ENCODE measurements at regions not wholly inside any gene's neighbourhood (a gene's known extent, or its start where the extent isn't known, plus 50 kb on each side); places are given as distances from the start of the nearest gene placed in this dataset.

DNA sequence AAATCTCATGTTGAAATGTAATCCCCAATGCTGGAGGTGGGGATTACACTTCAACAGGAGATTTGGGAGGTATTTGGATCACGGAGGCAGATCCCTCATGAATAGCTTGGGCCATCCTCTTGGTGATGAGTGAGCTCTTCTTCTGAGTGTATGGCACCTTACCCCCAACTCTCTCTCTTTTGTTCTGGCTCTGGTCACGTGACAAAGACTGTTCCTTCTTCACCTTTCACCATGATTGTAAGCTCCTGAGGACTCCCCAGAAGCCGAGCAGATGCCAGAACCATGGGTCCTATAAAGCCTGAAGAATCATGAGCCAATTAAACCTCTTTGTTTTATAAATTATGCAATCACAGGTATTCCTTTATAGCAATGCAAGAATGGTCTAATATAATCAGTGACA lies 684.2 kb downstream of the LIG4 start:
- H3K36me3 ChIP-seq (replicated peaks; ENCODE audit: insufficient read depth, low read depth), result no peaks in the 10 kb centered on the region
- no peaks in the 10 kb centered on the region for H3K27me3 ChIP-seq
- H3K9me3 ChIP-seq (ENCODE audit: low read depth), result no peaks in the 10 kb centered on the region
- no peak overlapping the region for H2AFZ ChIP-seq
- no peak for DNase-seq (ENCODE audit: low spot score)
- H4K20me1 ChIP-seq (ENCODE audit: insufficient read depth, poor library complexity, severe bottlenecking), result no peaks in the 10 kb centered on the region
- H3K4me1 ChIP-seq (ENCODE audit: insufficient read depth), result no peaks in the 10 kb centered on the region
- TF ChIP-seq EZH2phosphoT487 (IDR thresholded peaks at IDR 0.05; ENCODE audit: low read depth, severe bottlenecking, unreplicated experiment), result no peak
- no peak for TF ChIP-seq EZH2 (IDR thresholded peaks at IDR 0.05; ENCODE audit: borderline replicate concordance)
- TF ChIP-seq, protein P1, sequence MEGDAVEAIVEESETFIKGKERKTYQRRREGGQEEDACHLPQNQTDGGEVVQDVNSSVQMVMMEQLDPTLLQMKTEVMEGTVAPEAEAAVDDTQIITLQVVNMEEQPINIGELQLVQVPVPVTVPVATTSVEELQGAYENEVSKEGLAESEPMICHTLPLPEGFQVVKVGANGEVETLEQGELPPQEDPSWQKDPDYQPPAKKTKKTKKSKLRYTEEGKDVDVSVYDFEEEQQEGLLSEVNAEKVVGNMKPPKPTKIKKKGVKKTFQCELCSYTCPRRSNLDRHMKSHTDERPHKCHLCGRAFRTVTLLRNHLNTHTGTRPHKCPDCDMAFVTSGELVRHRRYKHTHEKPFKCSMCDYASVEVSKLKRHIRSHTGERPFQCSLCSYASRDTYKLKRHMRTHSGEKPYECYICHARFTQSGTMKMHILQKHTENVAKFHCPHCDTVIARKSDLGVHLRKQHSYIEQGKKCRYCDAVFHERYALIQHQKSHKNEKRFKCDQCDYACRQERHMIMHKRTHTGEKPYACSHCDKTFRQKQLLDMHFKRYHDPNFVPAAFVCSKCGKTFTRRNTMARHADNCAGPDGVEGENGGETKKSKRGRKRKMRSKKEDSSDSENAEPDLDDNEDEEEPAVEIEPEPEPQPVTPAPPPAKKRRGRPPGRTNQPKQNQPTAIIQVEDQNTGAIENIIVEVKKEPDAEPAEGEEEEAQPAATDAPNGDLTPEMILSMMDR (IDR thresholded peaks at IDR 0.05; ENCODE audit: poor library complexity), result no peak
- H3K9me2 ChIP-seq (replicated peaks; ENCODE audit: insufficient read depth), result no peaks in the 10 kb centered on the region
- no peak overlapping the region for H3K4me3 ChIP-seq
- H3K79me2 ChIP-seq, result no peaks in the 10 kb centered on the region
- H3K27ac ChIP-seq, result no peak overlapping the region
- no peak overlapping the region for H3K4me2 ChIP-seq
- 78% methylated on average over 3 of the region's 3 CpGs for WGBS (ENCODE audit: low lambda C conversion rate, missing lambda C conversion rate)

DNA sequence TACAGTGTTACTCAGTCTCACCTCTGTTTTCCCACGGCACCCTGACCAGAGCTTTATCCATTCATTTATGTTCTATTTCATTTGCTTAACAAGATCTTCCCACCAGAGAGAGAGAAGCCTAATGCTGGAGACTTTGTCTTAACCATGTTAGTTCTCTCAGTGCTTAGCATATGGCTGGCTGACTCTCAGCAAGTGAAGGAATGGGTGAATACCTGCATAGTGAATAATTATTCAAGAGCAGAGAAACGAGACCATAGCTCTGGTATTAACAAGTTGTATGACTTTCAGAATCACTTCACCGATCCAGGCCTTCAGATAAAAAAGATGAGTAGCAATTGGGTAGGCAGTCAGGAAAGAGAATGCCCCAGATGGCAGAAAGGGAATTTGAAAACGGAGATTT lies 686.3 kb downstream of the LIG4 start:
- Histone ChIP-seq H3K4me3 (no peak overlapping the region), H4K20me1 (ENCODE audit: insufficient read depth, poor library complexity, severe bottlenecking) (no peaks in the 10 kb centered on the region), H3K4me2 (no peak overlapping the region), H3K9me3 (ENCODE audit: low read depth) (no peaks in the 10 kb centered on the region), H2AFZ (no peak overlapping the region), H3K9me2 (replicated peaks; ENCODE audit: insufficient read depth) (no peaks in the 10 kb centered on the region), H3K36me3 (replicated peaks; ENCODE audit: insufficient read depth, low read depth) (no peaks in the 10 kb centered on the region), H3K27me3 (no peaks in the 10 kb centered on the region), H3K79me2 (no peaks in the 10 kb centered on the region), H3K27ac (no peak overlapping the region), H3K4me1 (ENCODE audit: insufficient read depth) (no peaks in the 10 kb centered on the region)
- no peak for DNase-seq (ENCODE audit: low spot score)
- TF ChIP-seq, protein P1 (IDR thresholded peaks at IDR 0.05; ENCODE audit: poor library complexity), result no peak
- TF ChIP-seq EZH2phosphoT487 (IDR thresholded peaks at IDR 0.05; ENCODE audit: low read depth, severe bottlenecking, unreplicated experiment) (no peak), EZH2 (IDR thresholded peaks at IDR 0.05; ENCODE audit: borderline replicate concordance) (no peak)
- 83% methylated on average over 4 of the region's 4 CpGs for WGBS (ENCODE audit: low lambda C conversion rate, missing lambda C conversion rate)

DNA sequence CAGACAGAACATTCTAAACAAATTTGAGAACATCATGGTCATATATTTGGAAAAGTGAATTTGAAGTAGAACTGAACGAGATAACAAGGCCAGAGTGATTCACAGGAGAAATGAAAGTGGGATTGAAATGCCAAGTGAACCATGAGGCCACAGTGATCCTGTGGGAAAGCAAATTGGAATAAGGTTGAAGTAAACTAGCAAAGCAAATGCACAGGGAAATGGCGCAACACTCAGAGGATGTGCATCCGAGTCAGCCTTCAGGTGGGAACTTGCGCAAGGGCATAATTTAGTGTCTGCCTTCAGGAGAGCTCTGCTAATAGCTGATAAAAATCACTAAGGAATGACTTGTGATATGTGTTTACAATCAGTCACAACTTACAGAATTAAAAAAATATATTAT lies 696.6 kb downstream of the LIG4 start:
- Histone ChIP-seq H4K20me1 (ENCODE audit: insufficient read depth, poor library complexity, severe bottlenecking) (no peaks in the 10 kb centered on the region), H3K9me2 (replicated peaks; ENCODE audit: insufficient read depth) (no peaks in the 10 kb centered on the region), H3K4me2 (no peak overlapping the region), H3K9me3 (ENCODE audit: low read depth) (no peaks in the 10 kb centered on the region), H3K36me3 (replicated peaks; ENCODE audit: insufficient read depth, low read depth) (no peaks in the 10 kb centered on the region), H3K27ac (no peak overlapping the region), H3K4me1 (ENCODE audit: insufficient read depth) (no peaks in the 10 kb centered on the region), H2AFZ (no peak overlapping the region), H3K27me3 (no peaks in the 10 kb centered on the region), H3K4me3 (no peak overlapping the region), H3K79me2 (no peaks in the 10 kb centered on the region)
- no peak for DNase-seq (ENCODE audit: low spot score)
- no peak for TF ChIP-seq EZH2phosphoT487 (IDR thresholded peaks at IDR 0.05; ENCODE audit: low read depth, severe bottlenecking, unreplicated experiment)
- no peak for TF ChIP-seq EZH2 (IDR thresholded peaks at IDR 0.05; ENCODE audit: borderline replicate concordance)
- TF ChIP-seq, protein P1 (IDR thresholded peaks at IDR 0.05; ENCODE audit: poor library complexity), result no peak
- 93% methylated on average over 4 of the region's 4 CpGs for WGBS (ENCODE audit: low lambda C conversion rate, missing lambda C conversion rate)

DNA sequence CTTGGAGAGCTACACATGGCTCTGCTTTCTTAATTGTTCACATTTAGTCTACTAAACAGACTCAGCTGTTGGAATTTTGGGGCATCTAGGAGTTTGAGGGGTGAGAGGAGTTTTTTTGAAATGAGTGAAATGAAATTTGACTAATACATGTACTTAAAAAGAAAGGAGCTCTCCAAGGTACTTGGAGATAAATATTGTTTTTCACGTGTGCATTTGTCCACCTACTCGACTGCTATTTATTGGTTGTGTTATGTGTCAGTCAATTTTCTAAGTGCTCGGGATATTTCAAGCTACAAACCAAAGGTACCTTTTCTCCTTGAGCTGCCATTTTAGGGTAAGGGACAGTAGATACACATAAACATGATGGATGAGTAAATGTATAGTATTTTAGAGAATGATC lies 697.0 kb downstream of the LIG4 start:
- no peak overlapping the region for H3K4me2 ChIP-seq
- 62% methylated on average over 3 of the region's 3 CpGs for WGBS (ENCODE audit: low lambda C conversion rate, missing lambda C conversion rate)
- no peaks in the 10 kb centered on the region for H3K79me2 ChIP-seq
- H3K9me2 ChIP-seq (replicated peaks; ENCODE audit: insufficient read depth), result no peaks in the 10 kb centered on the region
- no peak overlapping the region for H3K4me3 ChIP-seq
- no peaks in the 10 kb centered on the region for H3K4me1 ChIP-seq (ENCODE audit: insufficient read depth)
- DNase-seq (ENCODE audit: low spot score), result peak; percentile 19
- H3K27me3 ChIP-seq, result no peaks in the 10 kb centered on the region
- H2AFZ ChIP-seq, result no peak overlapping the region
- no peaks in the 10 kb centered on the region for H4K20me1 ChIP-seq (ENCODE audit: insufficient read depth, poor library complexity, severe bottlenecking)
- no peak overlapping the region for H3K27ac ChIP-seq
- H3K9me3 ChIP-seq (ENCODE audit: low read depth), result no peaks in the 10 kb centered on the region
- TF ChIP-seq, protein P1 (IDR thresholded peaks at IDR 0.05; ENCODE audit: poor library complexity), result no peak
- TF ChIP-seq EZH2 (IDR thresholded peaks at IDR 0.05; ENCODE audit: borderline replicate concordance), result no peak
- no peak for TF ChIP-seq EZH2phosphoT487 (IDR thresholded peaks at IDR 0.05; ENCODE audit: low read depth, severe bottlenecking, unreplicated experiment)
- no peaks in the 10 kb centered on the region for H3K36me3 ChIP-seq (replicated peaks; ENCODE audit: insufficient read depth, low read depth)

All from hepatocyte (in vitro differentiated cells).